Activated naive CD8-positive, alpha-beta T cell treated with anti-CD3 and anti-CD28 coated beads, Interleukin-2, amount 10 ng/mL, durations not matched to agents 7 days and 5 days (primary cell): ENCODE measurements at regions not wholly inside any gene's neighbourhood (a gene's known extent, or its start where the extent isn't known, plus 50 kb on each side); places are given as distances from the start of the nearest gene placed in this dataset.

Experiments
- ATAC-seq: fragments of 150-1000 bp; cut with Tn5 transposase; one replicate; pipeline ENCODE4 v1.10.0; 2021; ENCODE audit warnings: low read depth, moderate library complexity
- POLR2A ChIA-PET: fragments of 350-600 bp; sonication (Branson Sonifier 250); formaldehyde crosslinking; loops from one replicate; lab custom pipeline; 2021; ENCODE audit warnings: antibody characterized with exemption; lab: Charles Lee
- DNase-seq: peaks from one replicate; pipeline ENCODE4 v3.0.0; 2021
- H3K27ac Mint-ChIP-seq: one replicate; pipeline ENCODE4 v1.8.0; 2022; ENCODE audit warnings: mild to moderate bottlenecking, mixed read lengths
- H3K27me3 Mint-ChIP-seq: one replicate; pipeline ENCODE4 v1.8.0; 2022; ENCODE audit warnings: mild to moderate bottlenecking, moderate library complexity, mixed read lengths
- H3K36me3 Mint-ChIP-seq: one replicate; pipeline ENCODE4 v1.8.0; 2021; ENCODE audit warnings: mild to moderate bottlenecking, mixed read lengths
- H3K4me1 Mint-ChIP-seq: one replicate; pipeline ENCODE4 v1.8.0; 2021; ENCODE audit warnings: mixed read lengths
- H3K4me3 Mint-ChIP-seq: one replicate; pipeline ENCODE4 v1.8.0; 2022; ENCODE audit warnings: mild to moderate bottlenecking, moderate library complexity, mixed read lengths
- H3K9me3 Mint-ChIP-seq: one replicate; pipeline ENCODE4 v1.8.0; 2021; ENCODE audit warnings: mixed read lengths

GRCh38 chr5:1937590-1937989 is 54.9 kb upstream of the IRX4 start:
- ATAC-seq (no peak), DNase-seq (no peak)
- Mint-ChIP-seq H3K4me1 (no peaks in the 10 kb centered on the region), H3K4me3 (no peak overlapping the region), H3K9me3 (no peaks in the 10 kb centered on the region), H3K36me3 (no peaks in the 10 kb centered on the region), H3K27me3 (peaks cover 16% of the 10 kb centered on the region), H3K27ac (no peak overlapping the region)
- POLR2A ChIA-PET = no interaction called here

DNA sequence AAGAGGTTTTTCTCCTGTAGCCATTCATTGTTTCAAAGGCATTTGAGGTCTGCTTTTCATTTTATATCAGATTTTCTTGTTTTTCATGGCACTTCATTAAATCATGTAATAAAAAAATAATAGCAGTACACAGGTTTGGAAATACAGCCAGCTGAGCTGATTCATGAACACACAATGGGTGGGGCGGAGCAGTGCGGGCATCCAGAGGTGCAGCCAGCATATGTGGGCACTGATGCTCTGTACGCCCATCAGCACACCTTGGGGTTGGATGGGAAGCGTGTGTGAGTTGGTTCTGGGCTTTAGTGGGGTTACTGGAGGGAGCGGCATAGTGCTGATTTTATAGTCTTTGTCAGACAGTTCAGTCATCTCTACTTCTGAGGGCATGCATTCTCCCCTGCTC is 54.2 kb upstream of the IRX4 start:
- peaks cover 21% of the 10 kb centered on the region for H3K27me3 Mint-ChIP-seq
- H3K36me3 Mint-ChIP-seq = no peaks in the 10 kb centered on the region
- ATAC-seq = no peak
- H3K27ac Mint-ChIP-seq = no peak overlapping the region
- POLR2A ChIA-PET = no interaction called here
- DNase-seq = no peak
- H3K4me3 Mint-ChIP-seq = no peak overlapping the region
- no peaks in the 10 kb centered on the region for H3K9me3 Mint-ChIP-seq
- H3K4me1 Mint-ChIP-seq = no peaks in the 10 kb centered on the region

GRCh38 chr5:1936413-1936812 is 53.7 kb upstream of the IRX4 start:
- H3K4me1 Mint-ChIP-seq = no peaks in the 10 kb centered on the region
- POLR2A ChIA-PET = no interaction called here
- DNase-seq (no peak), ATAC-seq (no peak)
- no peak overlapping the region for H3K4me3 Mint-ChIP-seq
- no peaks in the 10 kb centered on the region for H3K36me3 Mint-ChIP-seq
- no peaks in the 10 kb centered on the region for H3K9me3 Mint-ChIP-seq
- H3K27ac Mint-ChIP-seq = no peak overlapping the region
- peaks cover 23% of the 10 kb centered on the region for H3K27me3 Mint-ChIP-seq

DNA sequence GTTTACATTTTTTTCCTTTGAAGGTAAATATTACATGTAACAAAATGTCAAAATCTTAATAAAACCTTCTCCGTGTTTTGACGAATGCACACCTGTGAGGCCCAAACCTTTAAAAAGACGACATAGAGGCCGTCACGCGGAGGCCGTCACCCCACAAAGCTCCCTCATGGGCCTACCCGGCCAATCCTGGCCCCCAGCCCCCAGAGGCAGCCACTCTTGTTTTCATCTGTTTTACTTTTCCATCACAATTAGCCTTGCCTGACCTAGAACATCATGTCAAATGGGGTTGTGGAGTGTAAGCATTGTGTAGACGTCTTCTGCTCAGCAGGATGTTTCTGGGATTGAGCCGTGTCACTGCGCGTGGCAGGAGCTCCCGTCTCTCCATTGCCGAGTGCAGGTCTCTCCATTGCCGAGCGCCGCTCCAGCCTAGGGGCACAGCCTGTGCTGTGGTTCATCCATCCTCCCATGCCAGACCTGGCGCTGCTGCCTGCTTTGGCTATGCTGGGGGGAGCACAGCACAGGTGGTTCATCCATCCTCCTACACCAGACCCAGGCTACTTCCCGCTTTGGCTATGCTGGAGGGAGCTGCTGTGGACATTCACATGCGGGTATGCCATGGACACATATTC is 52.2 kb upstream of the IRX4 start:
- DNase-seq = no peak
- Mint-ChIP-seq H3K4me3 (no peak overlapping the region), H3K27me3 (peaks cover 25% of the 10 kb centered on the region), H3K27ac (no peak overlapping the region), H3K9me3 (no peaks in the 10 kb centered on the region), H3K36me3 (no peaks in the 10 kb centered on the region), H3K4me1 (no peaks in the 10 kb centered on the region)
- POLR2A ChIA-PET = no interaction called here
- no peak for ATAC-seq

DNA sequence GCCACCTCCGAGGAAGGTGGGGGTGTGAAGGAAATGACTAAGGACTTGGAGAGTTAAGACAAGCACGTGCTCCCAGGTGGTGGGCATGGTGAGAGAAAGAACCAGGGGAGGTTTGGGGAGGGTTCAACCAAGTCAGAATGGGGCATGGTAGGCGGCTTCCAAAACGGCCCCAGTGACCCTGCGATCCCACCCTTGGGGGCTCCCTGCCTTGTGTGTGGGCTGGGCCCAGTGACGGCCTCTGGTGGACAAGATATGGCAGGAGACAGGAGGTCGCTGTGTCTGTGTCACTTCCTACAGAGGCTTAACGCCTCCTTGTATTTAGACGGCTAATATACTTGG is 51.3 kb upstream of the IRX4 start:
- DNase-seq (no peak), ATAC-seq (no peak)
- POLR2A ChIA-PET = no interaction called here
- H3K27me3 Mint-ChIP-seq = peaks cover 25% of the 10 kb centered on the region
- no peaks in the 10 kb centered on the region for H3K9me3 Mint-ChIP-seq
- H3K36me3 Mint-ChIP-seq = no peaks in the 10 kb centered on the region
- no peak overlapping the region for H3K4me3 Mint-ChIP-seq
- H3K4me1 Mint-ChIP-seq = no peaks in the 10 kb centered on the region
- H3K27ac Mint-ChIP-seq = no peak overlapping the region

DNA sequence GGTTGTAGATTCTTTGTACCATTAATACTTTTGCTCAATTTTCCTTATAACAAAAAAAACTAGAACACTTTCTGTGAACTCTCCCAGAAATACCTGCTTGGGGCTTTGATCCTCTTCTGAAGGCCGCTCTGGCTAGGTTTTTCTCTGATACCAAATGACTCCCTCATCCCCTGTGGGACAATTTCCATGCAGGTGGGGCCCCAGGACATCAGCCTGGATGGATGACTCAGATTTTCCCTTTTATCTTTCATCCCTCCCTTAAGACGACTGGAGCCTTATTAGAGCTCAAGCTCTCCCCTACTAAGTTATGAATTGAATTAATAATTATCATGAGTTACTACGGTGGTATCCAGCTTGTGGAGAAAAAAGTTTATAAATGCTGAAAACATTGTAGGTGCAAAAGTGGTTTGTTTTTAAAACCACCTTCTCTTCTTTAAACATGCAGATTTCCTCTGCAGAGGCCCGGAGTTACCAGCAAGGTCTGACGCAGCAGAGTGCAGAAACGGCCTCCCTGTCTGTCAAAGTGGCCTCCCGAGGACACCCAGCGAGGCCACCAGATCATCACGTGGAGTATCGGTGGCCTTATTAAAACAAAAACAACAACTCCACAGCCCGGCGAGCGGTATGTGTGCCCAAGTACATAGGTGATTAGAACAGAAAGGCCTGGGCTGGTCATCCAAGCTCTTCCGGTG is 50.8 kb upstream of the IRX4 start:
- DNase-seq = no peak
- H3K36me3 Mint-ChIP-seq = no peaks in the 10 kb centered on the region
- H3K27me3 Mint-ChIP-seq = peaks cover 25% of the 10 kb centered on the region
- H3K9me3 Mint-ChIP-seq = no peaks in the 10 kb centered on the region
- ATAC-seq = no peak
- no peaks in the 10 kb centered on the region for H3K4me1 Mint-ChIP-seq
- no peak overlapping the region for H3K27ac Mint-ChIP-seq
- POLR2A ChIA-PET = no interaction called here
- H3K4me3 Mint-ChIP-seq = no peak overlapping the region
